ENCODE measurements at regions not wholly inside any gene's neighbourhood (a gene's known extent, or its start where the extent isn't known, plus 50 kb on each side); places are given as distances from the start of the nearest gene placed in this dataset.

DNA sequence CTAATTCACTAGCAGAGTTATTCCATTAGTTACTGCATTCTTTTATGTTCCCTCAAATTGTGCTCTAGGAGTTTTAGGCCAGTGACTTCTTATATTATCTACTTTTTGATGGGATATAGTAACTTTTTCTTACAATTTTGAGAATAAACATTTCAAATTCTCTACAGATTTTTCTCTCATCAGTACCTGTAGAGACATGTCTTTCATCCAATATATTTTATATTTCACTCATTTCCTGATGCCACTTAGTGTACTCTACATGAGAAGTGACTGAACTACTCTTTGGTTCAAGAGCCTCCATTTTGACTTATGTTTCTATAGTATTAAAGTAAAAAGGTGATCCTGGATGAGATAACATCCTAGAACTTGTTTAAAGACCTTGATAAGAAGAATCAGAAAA is 108.5 kb downstream of the ELOVL4 start:
- TF ChIP-seq, protein P1, sequence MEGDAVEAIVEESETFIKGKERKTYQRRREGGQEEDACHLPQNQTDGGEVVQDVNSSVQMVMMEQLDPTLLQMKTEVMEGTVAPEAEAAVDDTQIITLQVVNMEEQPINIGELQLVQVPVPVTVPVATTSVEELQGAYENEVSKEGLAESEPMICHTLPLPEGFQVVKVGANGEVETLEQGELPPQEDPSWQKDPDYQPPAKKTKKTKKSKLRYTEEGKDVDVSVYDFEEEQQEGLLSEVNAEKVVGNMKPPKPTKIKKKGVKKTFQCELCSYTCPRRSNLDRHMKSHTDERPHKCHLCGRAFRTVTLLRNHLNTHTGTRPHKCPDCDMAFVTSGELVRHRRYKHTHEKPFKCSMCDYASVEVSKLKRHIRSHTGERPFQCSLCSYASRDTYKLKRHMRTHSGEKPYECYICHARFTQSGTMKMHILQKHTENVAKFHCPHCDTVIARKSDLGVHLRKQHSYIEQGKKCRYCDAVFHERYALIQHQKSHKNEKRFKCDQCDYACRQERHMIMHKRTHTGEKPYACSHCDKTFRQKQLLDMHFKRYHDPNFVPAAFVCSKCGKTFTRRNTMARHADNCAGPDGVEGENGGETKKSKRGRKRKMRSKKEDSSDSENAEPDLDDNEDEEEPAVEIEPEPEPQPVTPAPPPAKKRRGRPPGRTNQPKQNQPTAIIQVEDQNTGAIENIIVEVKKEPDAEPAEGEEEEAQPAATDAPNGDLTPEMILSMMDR (IDR thresholded peaks at IDR 0.05) = no peak
- TF ChIP-seq ATF3 (CRISPR knock-in tag; conservative IDR thresholded peaks at IDR 0.05) (no peak), IRF1 (CRISPR knock-in tag; IDR thresholded peaks at IDR 0.05) (no peak), ESRRA (CRISPR knock-in tag; IDR thresholded peaks at IDR 0.05; ENCODE audit: borderline replicate concordance) (no peak), NR2C2 (CRISPR knock-in tag; IDR thresholded peaks at IDR 0.05) (no peak), NR1H2 (CRISPR knock-in tag; IDR thresholded peaks at IDR 0.05) (no peak), NFYB (CRISPR knock-in tag; conservative IDR thresholded peaks at IDR 0.05; ENCODE audit: low read depth) (no peak), CREB1 (CRISPR knock-in tag; IDR thresholded peaks at IDR 0.05) (no peak)
- TF ChIP-seq, protein P2, sequence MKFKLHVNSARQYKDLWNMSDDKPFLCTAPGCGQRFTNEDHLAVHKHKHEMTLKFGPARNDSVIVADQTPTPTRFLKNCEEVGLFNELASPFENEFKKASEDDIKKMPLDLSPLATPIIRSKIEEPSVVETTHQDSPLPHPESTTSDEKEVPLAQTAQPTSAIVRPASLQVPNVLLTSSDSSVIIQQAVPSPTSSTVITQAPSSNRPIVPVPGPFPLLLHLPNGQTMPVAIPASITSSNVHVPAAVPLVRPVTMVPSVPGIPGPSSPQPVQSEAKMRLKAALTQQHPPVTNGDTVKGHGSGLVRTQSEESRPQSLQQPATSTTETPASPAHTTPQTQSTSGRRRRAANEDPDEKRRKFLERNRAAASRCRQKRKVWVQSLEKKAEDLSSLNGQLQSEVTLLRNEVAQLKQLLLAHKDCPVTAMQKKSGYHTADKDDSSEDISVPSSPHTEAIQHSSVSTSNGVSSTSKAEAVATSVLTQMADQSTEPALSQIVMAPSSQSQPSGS (CRISPR knock-in tag; IDR thresholded peaks at IDR 0.05; ENCODE audit: borderline replicate concordance, low read depth) = no peak
- TF ChIP-seq, protein P3, sequence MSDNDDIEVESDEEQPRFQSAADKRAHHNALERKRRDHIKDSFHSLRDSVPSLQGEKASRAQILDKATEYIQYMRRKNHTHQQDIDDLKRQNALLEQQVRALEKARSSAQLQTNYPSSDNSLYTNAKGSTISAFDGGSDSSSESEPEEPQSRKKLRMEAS (CRISPR knock-in tag; IDR thresholded peaks at IDR 0.05) = no peak
- TF ChIP-seq, protein P4, sequence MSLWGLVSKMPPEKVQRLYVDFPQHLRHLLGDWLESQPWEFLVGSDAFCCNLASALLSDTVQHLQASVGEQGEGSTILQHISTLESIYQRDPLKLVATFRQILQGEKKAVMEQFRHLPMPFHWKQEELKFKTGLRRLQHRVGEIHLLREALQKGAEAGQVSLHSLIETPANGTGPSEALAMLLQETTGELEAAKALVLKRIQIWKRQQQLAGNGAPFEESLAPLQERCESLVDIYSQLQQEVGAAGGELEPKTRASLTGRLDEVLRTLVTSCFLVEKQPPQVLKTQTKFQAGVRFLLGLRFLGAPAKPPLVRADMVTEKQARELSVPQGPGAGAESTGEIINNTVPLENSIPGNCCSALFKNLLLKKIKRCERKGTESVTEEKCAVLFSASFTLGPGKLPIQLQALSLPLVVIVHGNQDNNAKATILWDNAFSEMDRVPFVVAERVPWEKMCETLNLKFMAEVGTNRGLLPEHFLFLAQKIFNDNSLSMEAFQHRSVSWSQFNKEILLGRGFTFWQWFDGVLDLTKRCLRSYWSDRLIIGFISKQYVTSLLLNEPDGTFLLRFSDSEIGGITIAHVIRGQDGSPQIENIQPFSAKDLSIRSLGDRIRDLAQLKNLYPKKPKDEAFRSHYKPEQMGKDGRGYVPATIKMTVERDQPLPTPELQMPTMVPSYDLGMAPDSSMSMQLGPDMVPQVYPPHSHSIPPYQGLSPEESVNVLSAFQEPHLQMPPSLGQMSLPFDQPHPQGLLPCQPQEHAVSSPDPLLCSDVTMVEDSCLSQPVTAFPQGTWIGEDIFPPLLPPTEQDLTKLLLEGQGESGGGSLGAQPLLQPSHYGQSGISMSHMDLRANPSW (CRISPR knock-in tag; conservative IDR thresholded peaks at IDR 0.05; ENCODE audit: low read depth) = no peak
